ENCODE measurements at regions not wholly inside any gene's neighbourhood (a gene's known extent, or its start where the extent isn't known, plus 50 kb on each side); places are given as distances from the start of the nearest gene placed in this dataset.

- H3K27ac ChIP-seq: no peak overlapping the region
- H3K4me3 ChIP-seq: no peak overlapping the region
- no peak for DNase-seq (ENCODE audit: low spot score)
- H4K20me1 ChIP-seq (ENCODE audit: insufficient read depth, poor library complexity, severe bottlenecking): no peaks in the 10 kb centered on the region
- H2AFZ ChIP-seq: no peak overlapping the region
- H3K9me2 ChIP-seq (replicated peaks; ENCODE audit: insufficient read depth): no peaks in the 10 kb centered on the region
- H3K4me1 ChIP-seq (ENCODE audit: insufficient read depth): no peaks in the 10 kb centered on the region
- H3K79me2 ChIP-seq: no peaks in the 10 kb centered on the region
- no peaks in the 10 kb centered on the region for H3K27me3 ChIP-seq
- no peaks in the 10 kb centered on the region for H3K36me3 ChIP-seq (replicated peaks; ENCODE audit: insufficient read depth, low read depth)
- TF ChIP-seq CTCF (IDR thresholded peaks at IDR 0.05; ENCODE audit: poor library complexity) (no peak), EZH2 (IDR thresholded peaks at IDR 0.05; ENCODE audit: borderline replicate concordance) (no peak), EZH2phosphoT487 (IDR thresholded peaks at IDR 0.05; ENCODE audit: low read depth, severe bottlenecking, unreplicated experiment) (no peak)
- H3K4me2 ChIP-seq: no peak overlapping the region
- WGBS (ENCODE audit: low lambda C conversion rate, missing lambda C conversion rate): 27% methylated on average over 4 of the region's 4 CpGs
- H3K9me3 ChIP-seq (ENCODE audit: low read depth): no peaks in the 10 kb centered on the region
Observed at GRCh38 chr16:76654088-76654820, 377.1 kb downstream of the CNTNAP4 start.

GRCh38 chr16:76656994-76657393 lies 379.8 kb downstream of the CNTNAP4 start:
- no peaks in the 10 kb centered on the region for H3K79me2 ChIP-seq
- H3K27me3 ChIP-seq: no peaks in the 10 kb centered on the region
- no peak overlapping the region for H3K4me2 ChIP-seq
- H3K27ac ChIP-seq: no peak overlapping the region
- no peak overlapping the region for H2AFZ ChIP-seq
- H3K36me3 ChIP-seq (replicated peaks; ENCODE audit: insufficient read depth, low read depth): no peaks in the 10 kb centered on the region
- no peaks in the 10 kb centered on the region for H3K9me3 ChIP-seq (ENCODE audit: low read depth)
- no peak for DNase-seq (ENCODE audit: low spot score)
- WGBS (ENCODE audit: low lambda C conversion rate, missing lambda C conversion rate): 65% methylated on average over 6 of the region's 6 CpGs
- no peak overlapping the region for H3K4me3 ChIP-seq
- TF ChIP-seq EZH2phosphoT487 (IDR thresholded peaks at IDR 0.05; ENCODE audit: low read depth, severe bottlenecking, unreplicated experiment) (no peak), CTCF (IDR thresholded peaks at IDR 0.05; ENCODE audit: poor library complexity) (no peak), EZH2 (IDR thresholded peaks at IDR 0.05; ENCODE audit: borderline replicate concordance) (no peak)
- H3K9me2 ChIP-seq (replicated peaks; ENCODE audit: insufficient read depth): no peaks in the 10 kb centered on the region
- H4K20me1 ChIP-seq (ENCODE audit: insufficient read depth, poor library complexity, severe bottlenecking): no peaks in the 10 kb centered on the region
- H3K4me1 ChIP-seq (ENCODE audit: insufficient read depth): no peaks in the 10 kb centered on the region

- no peaks in the 10 kb centered on the region for H3K36me3 ChIP-seq (replicated peaks; ENCODE audit: insufficient read depth, low read depth)
- no peaks in the 10 kb centered on the region for H3K9me2 ChIP-seq (replicated peaks; ENCODE audit: insufficient read depth)
- no peaks in the 10 kb centered on the region for H4K20me1 ChIP-seq (ENCODE audit: insufficient read depth, poor library complexity, severe bottlenecking)
- no peak overlapping the region for H3K4me2 ChIP-seq
- no peaks in the 10 kb centered on the region for H3K4me1 ChIP-seq (ENCODE audit: insufficient read depth)
- 68% methylated on average over 3 of the region's 3 CpGs for WGBS (ENCODE audit: low lambda C conversion rate, missing lambda C conversion rate)
- no peak overlapping the region for H3K27ac ChIP-seq
- no peaks in the 10 kb centered on the region for H3K9me3 ChIP-seq (ENCODE audit: low read depth)
- no peak overlapping the region for H2AFZ ChIP-seq
- no peak for DNase-seq (ENCODE audit: low spot score)
- TF ChIP-seq EZH2phosphoT487 (IDR thresholded peaks at IDR 0.05; ENCODE audit: low read depth, severe bottlenecking, unreplicated experiment): no peak
- TF ChIP-seq EZH2 (IDR thresholded peaks at IDR 0.05; ENCODE audit: borderline replicate concordance): no peak
- peaks cover 2% of the 10 kb centered on the region for H3K27me3 ChIP-seq
- no peaks in the 10 kb centered on the region for H3K79me2 ChIP-seq
- no peak overlapping the region for H3K4me3 ChIP-seq
Observed at GRCh38 chr16:76661691-76662235, 384.6 kb downstream of the CNTNAP4 start.

- no peak overlapping the region for H3K27ac ChIP-seq
- H3K9me3 ChIP-seq (ENCODE audit: low read depth): no peaks in the 10 kb centered on the region
- no peaks in the 10 kb centered on the region for H3K4me1 ChIP-seq (ENCODE audit: insufficient read depth)
- H3K4me2 ChIP-seq: no peak overlapping the region
- no peaks in the 10 kb centered on the region for H3K36me3 ChIP-seq (replicated peaks; ENCODE audit: insufficient read depth, low read depth)
- WGBS (ENCODE audit: low lambda C conversion rate, missing lambda C conversion rate): 65% methylated on average over 4 of the region's 4 CpGs
- no peaks in the 10 kb centered on the region for H4K20me1 ChIP-seq (ENCODE audit: insufficient read depth, poor library complexity, severe bottlenecking)
- no peak overlapping the region for H2AFZ ChIP-seq
- no peaks in the 10 kb centered on the region for H3K9me2 ChIP-seq (replicated peaks; ENCODE audit: insufficient read depth)
- H3K27me3 ChIP-seq: peaks cover 2% of the 10 kb centered on the region
- H3K4me3 ChIP-seq: no peak overlapping the region
- no peak for DNase-seq (ENCODE audit: low spot score)
- H3K79me2 ChIP-seq: no peaks in the 10 kb centered on the region
- TF ChIP-seq CTCF (IDR thresholded peaks at IDR 0.05; ENCODE audit: poor library complexity) (peak; percentile 31), EZH2 (IDR thresholded peaks at IDR 0.05; ENCODE audit: borderline replicate concordance) (no peak), EZH2phosphoT487 (IDR thresholded peaks at IDR 0.05; ENCODE audit: low read depth, severe bottlenecking, unreplicated experiment) (no peak)
Observed at GRCh38 chr16:76665571-76666275, 388.5 kb downstream of the CNTNAP4 start.

Measured in hepatocyte (in vitro differentiated cells).